ENCODE measurements at regions not wholly inside any gene's neighbourhood (a gene's known extent, or its start where the extent isn't known, plus 50 kb on each side); places are given as distances from the start of the nearest gene placed in this dataset.
"Not testable (repeated sequence)": the region's sequence is repeated elsewhere in the genome, so short reads cannot be mapped to it uniquely, and the experiment has no call there.

DNA sequence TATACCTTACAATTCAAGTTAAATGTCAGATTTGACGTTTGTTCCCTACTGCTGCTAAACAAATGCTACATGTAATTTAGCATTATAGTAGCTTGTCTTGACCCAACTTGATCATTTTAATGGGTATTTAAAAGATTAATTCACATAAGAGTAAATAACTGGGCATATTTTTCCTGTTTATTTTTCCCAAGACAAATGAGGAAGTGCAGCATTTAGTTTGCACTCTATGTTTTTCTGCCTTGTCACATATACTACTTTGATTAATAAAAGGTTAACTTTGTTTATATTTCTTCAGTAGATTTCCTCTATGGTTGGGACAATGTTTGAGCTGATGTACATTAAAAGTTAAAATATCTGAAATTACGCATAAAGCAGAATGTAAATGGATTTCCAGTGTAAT lies 641.8 kb downstream of the PRR16 start (continued):
- no peak for TF ChIP-seq CTCF (IDR thresholded peaks at IDR 0.05 in 2 of 3, conservative IDR thresholded peaks at IDR 0.05 in 1 of 3; ENCODE audit: borderline replicate concordance in 1 of 3, insufficient read depth in 1 of 3, low read depth in 2 of 3, low read length in 2 of 3)
- TF ChIP-seq, protein P1, sequence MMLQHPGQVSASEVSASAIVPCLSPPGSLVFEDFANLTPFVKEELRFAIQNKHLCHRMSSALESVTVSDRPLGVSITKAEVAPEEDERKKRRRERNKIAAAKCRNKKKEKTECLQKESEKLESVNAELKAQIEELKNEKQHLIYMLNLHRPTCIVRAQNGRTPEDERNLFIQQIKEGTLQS (IDR thresholded peaks at IDR 0.05) = no peak
- no peak for TF ChIP-seq POLR2AphosphoS5 (IDR thresholded peaks at IDR 0.05; ENCODE audit: low read depth, low read length)
- no peak for TF ChIP-seq JUND (IDR thresholded peaks at IDR 0.05)
- TF ChIP-seq SP1 (IDR thresholded peaks at IDR 0.05; ENCODE audit: low read depth) = no peak
- no peak for TF ChIP-seq EZH2 (IDR thresholded peaks at IDR 0.05)
- no peak for TF ChIP-seq EGR1 (IDR thresholded peaks at IDR 0.05; ENCODE audit: low read depth)
- no peak for TF ChIP-seq TCF7L2 (IDR thresholded peaks at IDR 0.05; ENCODE audit: borderline replicate concordance, extremely low read depth, insufficient read depth, insufficient read length)
- TF ChIP-seq FOSL1 (IDR thresholded peaks at IDR 0.05; ENCODE audit: low read depth) = no peak

GRCh38 chr5:121106721-121107690 lies 642.9 kb downstream of the PRR16 start:
- CTCF ChIA-PET; DNase-seq (ENCODE audit: low read depth, low spot score); POLR2A ChIA-PET; H3K4me1 ChIP-seq (ENCODE audit: control insufficient read depth in 1 of 2, insufficient read depth in 2 of 2, low read length in 2 of 2); H3K4me2 ChIP-seq (ENCODE audit: low read length); H3K36me3 ChIP-seq (ENCODE audit: control insufficient read depth in 1 of 2, insufficient read depth in 2 of 2, low read length in 2 of 2); H2AFZ ChIP-seq (ENCODE audit: low read depth, low read length, poor library complexity, severe bottlenecking); H3K9me2 ChIP-seq (ENCODE audit: insufficient read depth); H3K27ac ChIP-seq (ENCODE audit: low read depth, low read length); intact Hi-C loops (cut with micrococcal nuclease); H3K4me3 ChIP-seq (replicated peaks in 1 of 2; ENCODE audit: low read depth in 1 of 2, low read length in 2 of 2); BruUV-seq (replicated peaks); RAD21 ChIA-PET (ENCODE audit: low non-redundant PET in 1 of 2, low total read pairs in 2 of 2, uncharacterized antibody in 2 of 2, unreplicated experiment in 2 of 2); H3K27me3 ChIP-seq (ENCODE audit: insufficient read depth, low read length); ATAC-seq; H3K9ac ChIP-seq (ENCODE audit: low read length); H3K79me2 ChIP-seq (ENCODE audit: insufficient read depth, low read length); H3K9me3 ChIP-seq (ENCODE audit: control insufficient read depth in 1 of 2, insufficient read depth in 1 of 2, low read depth in 1 of 2, low read length in 2 of 2); H4K20me1 ChIP-seq (ENCODE audit: insufficient read depth): not testable (repeated sequence)

All from HCT116 (cell line).